Astrocyte of the spinal cord (primary cell): ENCODE measurements at regions not wholly inside any gene's neighbourhood (a gene's known extent, or its start where the extent isn't known, plus 50 kb on each side); places are given as distances from the start of the nearest gene placed in this dataset.
"Not testable (repeated sequence)": the region's sequence is repeated elsewhere in the genome, so short reads cannot be mapped to it uniquely, and the experiment has no call there.

Experiments used
- DNase-seq: peaks from one replicate; pipeline ENCODE4 v3.0.0; 2011; ENCODE audit warnings: low read depth, low spot score
- H3K4me3 ChIP-seq: 2 replicates; pipeline ENCODE4 v1.5.1; 2011; ENCODE audit warnings: low read depth, mild to moderate bottlenecking, low read length, moderate library complexity
- in situ Hi-C: cut with HindIII; loops from 2 replicates; pipeline ENCODE4 v1.10.0; 2017; ENCODE audit warnings: low sequenced_read_pairs
- TF ChIP-seq, protein P1 (sequence below): IDR thresholded peaks from 2 replicates; pipeline ENCODE4 v1.5.1; 2012; ENCODE audit warnings: low read depth, mild to moderate bottlenecking, low read length, inconsistent platforms

DNA sequence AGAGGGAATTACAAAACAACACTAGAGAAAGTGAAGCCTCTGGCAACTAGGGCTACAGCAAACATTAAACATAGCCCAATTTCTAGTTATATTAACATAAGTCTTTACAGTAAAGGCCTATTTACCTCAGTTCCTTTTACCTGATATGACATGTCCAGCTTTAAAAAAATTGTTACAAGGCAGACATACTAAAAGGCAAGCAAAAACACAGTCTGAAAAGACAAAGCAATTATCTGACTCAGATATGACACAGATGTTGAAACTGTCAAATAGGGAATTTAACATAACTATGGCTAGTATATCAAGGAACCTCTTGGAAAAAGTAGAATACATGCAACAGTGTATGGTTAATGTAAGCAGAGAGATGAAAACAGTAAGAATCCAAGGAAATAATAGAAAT lies 238.6 kb downstream of the RAP2B start:
- TF ChIP-seq, protein P1, sequence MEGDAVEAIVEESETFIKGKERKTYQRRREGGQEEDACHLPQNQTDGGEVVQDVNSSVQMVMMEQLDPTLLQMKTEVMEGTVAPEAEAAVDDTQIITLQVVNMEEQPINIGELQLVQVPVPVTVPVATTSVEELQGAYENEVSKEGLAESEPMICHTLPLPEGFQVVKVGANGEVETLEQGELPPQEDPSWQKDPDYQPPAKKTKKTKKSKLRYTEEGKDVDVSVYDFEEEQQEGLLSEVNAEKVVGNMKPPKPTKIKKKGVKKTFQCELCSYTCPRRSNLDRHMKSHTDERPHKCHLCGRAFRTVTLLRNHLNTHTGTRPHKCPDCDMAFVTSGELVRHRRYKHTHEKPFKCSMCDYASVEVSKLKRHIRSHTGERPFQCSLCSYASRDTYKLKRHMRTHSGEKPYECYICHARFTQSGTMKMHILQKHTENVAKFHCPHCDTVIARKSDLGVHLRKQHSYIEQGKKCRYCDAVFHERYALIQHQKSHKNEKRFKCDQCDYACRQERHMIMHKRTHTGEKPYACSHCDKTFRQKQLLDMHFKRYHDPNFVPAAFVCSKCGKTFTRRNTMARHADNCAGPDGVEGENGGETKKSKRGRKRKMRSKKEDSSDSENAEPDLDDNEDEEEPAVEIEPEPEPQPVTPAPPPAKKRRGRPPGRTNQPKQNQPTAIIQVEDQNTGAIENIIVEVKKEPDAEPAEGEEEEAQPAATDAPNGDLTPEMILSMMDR, result no peak
- no peak for DNase-seq
- in situ Hi-C loops, result no loop called here
- no peak overlapping the region for H3K4me3 ChIP-seq

DNA sequence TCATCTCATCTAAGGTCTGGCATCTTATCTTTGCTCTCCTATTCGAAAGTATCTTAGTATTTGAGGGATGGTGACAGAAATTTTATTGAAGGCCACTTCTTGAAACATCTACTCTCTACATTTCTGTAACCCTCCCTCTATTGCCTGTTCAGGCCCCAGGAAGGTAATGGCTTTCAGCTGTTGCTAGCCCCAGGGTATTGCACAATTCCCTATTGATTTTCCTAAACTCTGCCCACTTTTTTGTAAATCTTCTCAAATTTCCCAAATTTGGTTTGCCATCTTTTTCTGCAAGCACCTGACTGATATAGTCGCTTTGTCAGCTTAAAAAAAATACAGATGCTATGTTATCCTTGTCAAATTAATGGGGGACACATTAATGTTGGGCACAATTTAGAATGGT lies 242.1 kb downstream of the RAP2B start:
- no peak overlapping the region for H3K4me3 ChIP-seq
- DNase-seq, result no peak
- in situ Hi-C loops, result no loop called here
- TF ChIP-seq, protein P1, result no peak

DNA sequence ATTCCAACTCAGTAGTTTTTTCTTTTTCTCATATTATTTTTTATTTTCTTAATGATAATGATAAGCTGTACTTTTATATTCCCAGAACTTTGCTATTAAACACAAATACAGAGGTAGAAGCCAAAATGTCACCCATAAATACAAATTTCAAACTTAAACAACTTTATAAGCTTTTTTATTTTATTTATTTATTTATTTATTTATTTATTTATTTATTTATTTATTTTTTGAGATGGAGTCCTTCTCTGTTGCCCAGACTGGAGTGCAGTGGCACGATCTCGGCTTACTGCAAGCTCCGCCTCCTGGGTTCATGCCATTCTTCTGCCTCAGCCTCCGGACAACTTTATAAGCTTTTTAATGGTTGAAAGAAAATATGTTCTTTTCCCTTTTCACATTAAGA lies 243.3 kb downstream of the RAP2B start:
- H3K4me3 ChIP-seq, in situ Hi-C loops, DNase-seq: not testable (repeated sequence)

DNA sequence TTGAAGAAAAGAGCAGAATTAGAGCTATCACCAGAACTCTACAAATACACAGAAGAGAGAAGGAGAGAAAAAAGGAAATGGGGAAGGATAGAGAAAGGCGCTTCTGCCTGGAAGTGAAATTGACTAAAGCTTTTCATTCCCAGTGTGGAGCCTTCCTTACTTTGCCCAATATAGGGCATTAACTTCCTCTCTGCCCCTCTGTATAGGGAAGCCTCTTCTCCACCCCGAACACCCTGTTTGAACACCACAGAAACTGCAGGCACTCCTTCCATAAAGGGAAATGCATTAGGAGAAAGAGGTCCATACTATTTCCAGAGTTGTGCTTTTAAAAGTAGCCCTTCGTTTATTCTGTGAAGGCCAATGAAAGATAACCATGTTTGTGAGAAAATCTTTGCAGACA lies 248.5 kb downstream of the RAP2B start:
- in situ Hi-C loops, result no loop called here
- TF ChIP-seq, protein P1, result no peak
- no peak overlapping the region for H3K4me3 ChIP-seq
- DNase-seq, result no peak

DNA sequence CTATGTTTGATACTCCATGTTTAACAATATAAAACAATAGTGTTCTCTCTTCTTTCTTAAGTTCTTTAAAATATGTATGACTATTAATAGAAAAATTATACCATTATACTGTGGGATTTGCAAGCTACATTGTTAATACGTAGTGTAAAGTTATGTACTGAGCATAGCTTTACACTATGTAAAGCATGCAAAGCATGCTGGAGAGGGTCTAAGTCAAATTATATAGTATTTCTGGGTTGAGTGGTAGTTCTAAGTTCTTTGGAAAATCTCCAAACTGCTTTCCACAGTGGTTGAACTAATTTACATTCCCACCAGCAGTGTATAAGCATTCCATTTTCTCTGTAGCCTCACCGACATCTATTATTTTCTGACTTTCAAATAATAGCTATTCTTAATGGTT lies 253.0 kb downstream of the RAP2B start:
- peak; percentile 32 for DNase-seq
- H3K4me3 ChIP-seq, result no peak overlapping the region
- TF ChIP-seq, protein P1, result no peak
- in situ Hi-C loops, result no loop called here

DNA sequence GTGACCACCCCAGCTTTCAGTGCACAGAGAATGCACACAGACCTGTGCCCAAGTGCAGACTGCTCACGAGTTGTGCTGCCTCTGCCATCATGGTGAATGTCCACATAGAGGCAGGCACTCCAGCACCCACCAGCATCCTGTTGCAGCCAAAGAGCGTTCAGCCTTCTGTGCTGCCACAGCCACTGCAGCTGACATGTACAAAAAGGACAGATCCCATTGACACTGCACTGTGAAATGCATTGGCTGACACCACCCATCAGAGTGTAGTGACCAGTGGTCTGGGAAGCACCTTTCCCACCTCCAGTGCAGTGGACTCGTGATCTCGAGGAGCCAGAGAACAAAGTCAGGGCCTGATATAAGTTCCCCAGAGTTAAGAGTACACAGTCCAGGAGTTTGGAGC lies 260.3 kb downstream of the RAP2B start:
- TF ChIP-seq, protein P1, result no peak
- H3K4me3 ChIP-seq, result no peak overlapping the region
- in situ Hi-C loops, result no loop called here
- no peak for DNase-seq

DNA sequence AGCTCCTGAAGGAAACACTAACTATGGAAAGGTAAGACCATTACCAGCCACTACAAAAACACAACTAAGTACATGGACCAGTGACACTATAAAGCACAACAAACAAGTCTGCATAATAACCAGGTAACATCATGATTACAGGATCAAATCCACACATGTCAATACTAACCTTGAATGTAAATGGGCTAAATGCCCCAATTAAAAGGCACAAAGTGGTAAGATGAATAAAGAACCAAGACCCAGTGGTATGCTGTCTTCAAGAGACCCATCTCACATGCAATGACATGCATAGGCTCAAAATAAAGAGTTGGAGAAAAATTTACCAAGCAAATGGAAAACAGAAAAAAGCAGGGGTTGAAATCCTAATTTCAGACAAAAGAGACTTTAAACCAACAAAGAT lies 261.8 kb downstream of the RAP2B start:
- in situ Hi-C loops, result not testable (repeated sequence)

DNA sequence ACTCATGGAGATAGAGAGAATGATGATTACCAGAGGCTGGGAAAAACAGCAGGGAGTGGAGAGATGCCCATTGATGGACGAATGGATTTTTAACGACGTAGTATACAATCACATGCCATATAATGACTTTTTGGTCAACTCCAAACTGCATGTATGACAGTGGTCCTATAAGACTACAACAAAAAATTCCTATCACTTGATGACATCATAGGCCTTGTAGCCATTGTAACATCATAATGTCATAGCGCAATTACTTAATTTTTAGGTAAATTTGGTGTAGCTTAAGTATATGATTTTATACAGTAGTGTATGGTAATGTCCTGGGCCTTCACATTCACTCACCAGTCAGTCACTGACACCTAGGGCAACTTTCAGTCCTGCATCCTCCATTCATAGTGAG lies 264.3 kb downstream of the RAP2B start:
- H3K4me3 ChIP-seq, result no peak overlapping the region
- no peak for DNase-seq
- in situ Hi-C loops, result no loop called here
- TF ChIP-seq, protein P1, result no peak

More for the DNA sequence above, 261.8 kb downstream of the RAP2B start:
- DNase-seq, H3K4me3 ChIP-seq: not testable (repeated sequence)
